HCT116 (cell line): ENCODE measurements at regions not wholly inside any gene's neighbourhood (a gene's known extent, or its start where the extent isn't known, plus 50 kb on each side); places are given as distances from the start of the nearest gene placed in this dataset.

ENCODE experiments used
- CEBPB ChIP-seq: IDR thresholded peaks from 2 replicates; pipeline ENCODE4 v1.6.1; 2012; ENCODE audit warnings: low read depth
- EZH2 ChIP-seq: fragments of 200-600 bp; sonication (generic); IDR thresholded peaks from 2 replicates; pipeline ENCODE4 v1.6.1; 2017; ENCODE audit warnings: antibody characterized with exemption, mixed run types
- EZH2phosphoT487 ChIP-seq: fragments of 200-600 bp; IDR thresholded peaks from 2 replicates; pipeline ENCODE4 v1.6.1; 2018; ENCODE audit warnings: antibody characterized with exemption, borderline replicate concordance
- POLR2A ChIP-seq: IDR thresholded peaks from 2 replicates; pipeline ENCODE4 v1.7.0; 2011; ENCODE audit warnings: borderline replicate concordance; ENCODE audit not compliant: insufficient read depth, insufficient read length; ENCODE audit errors: extremely low read depth
- POLR2AphosphoS5 ChIP-seq: IDR thresholded peaks from 2 replicates; pipeline ENCODE4 v1.6.1; 2011; ENCODE audit warnings: mild to moderate bottlenecking, low read depth, low read length, moderate library complexity
- RAD21 ChIP-seq: IDR thresholded peaks from 2 replicates; pipeline ENCODE4 v1.6.1; 2012; ENCODE audit warnings: low read depth, mild to moderate bottlenecking
- SRF ChIP-seq: IDR thresholded peaks from 2 replicates; pipeline ENCODE4 v1.6.1; 2012; ENCODE audit warnings: low read depth
- TCF7L2 ChIP-seq: IDR thresholded peaks from 2 replicates; pipeline ENCODE4 v1.7.0; 2011; ENCODE audit warnings: borderline replicate concordance, inconsistent platforms; ENCODE audit not compliant: insufficient read depth, insufficient read length; ENCODE audit errors: extremely low read depth
- YY1 ChIP-seq: IDR thresholded peaks from 2 replicates; pipeline ENCODE4 v1.6.1; 2011; ENCODE audit warnings: low read length, low read depth, moderate library complexity, mild to moderate bottlenecking; ENCODE audit not compliant: insufficient replicate concordance; ENCODE audit errors: extremely low read depth
- ZNF274 ChIP-seq: fragments of 200-500 bp; sonication (Bioruptor generic); IDR thresholded peaks from 2 replicates; pipeline ENCODE4 v1.6.1; 2014; ENCODE audit warnings: mild to moderate bottlenecking, low read depth, low read length, inconsistent platforms
- TF ChIP-seq, protein P1 (sequence below), 3 experiments: fragments of 200-600 bp in 1 of 3; sonication (generic) in 1 of 3; IDR thresholded peaks in 2 of 3; conservative IDR thresholded peaks in 1 of 3; 2 replicates each; pipeline ENCODE4 v1.5.1; 2012 to 2017; ENCODE audit warnings: low read depth in 2 of 3, low read length in 2 of 3, antibody characterized with exemption in 1 of 3, borderline replicate concordance in 1 of 3, control low read depth in 1 of 3, mild to moderate bottlenecking in 1 of 3, mixed read lengths in 1 of 3, mixed run types in 1 of 3, moderate library complexity in 1 of 3; ENCODE audit not compliant: insufficient read depth in 1 of 3
- TF ChIP-seq, protein P2 (sequence below): IDR thresholded peaks from 2 replicates; pipeline ENCODE4 v1.6.1; 2012
- TF ChIP-seq, protein P3 (sequence below): IDR thresholded peaks from 2 replicates; pipeline ENCODE4 v1.6.1; 2012
- TF ChIP-seq, protein P4 (sequence below): IDR thresholded peaks from 2 replicates; pipeline ENCODE4 v1.6.1; 2012; ENCODE audit warnings: low read depth

DNA sequence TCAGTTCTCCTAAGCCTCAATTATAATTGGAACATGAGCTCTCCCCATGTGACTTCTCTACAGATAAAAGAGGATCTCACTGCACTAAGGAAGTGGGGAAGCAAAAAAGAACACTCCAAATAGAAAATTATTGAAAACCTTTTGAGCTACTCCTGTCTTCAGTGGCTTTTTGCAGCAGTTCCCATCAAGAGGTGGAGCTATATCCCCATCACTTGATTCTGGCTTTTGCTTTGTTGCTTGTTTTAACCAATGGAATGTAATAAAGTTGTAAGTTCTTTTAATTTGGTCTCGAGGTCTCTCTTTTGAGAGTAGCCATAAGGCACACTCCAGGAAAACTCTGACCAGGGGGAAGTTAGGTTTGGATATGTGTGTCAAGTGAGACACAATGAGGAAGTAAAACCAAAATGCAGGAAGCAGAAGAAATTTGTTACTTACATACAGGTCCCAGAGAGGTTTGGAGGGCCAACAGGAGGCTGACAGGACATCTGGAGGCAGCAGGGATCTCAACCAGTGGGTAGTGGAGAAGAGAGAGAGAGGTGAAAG lies 569.4 kb downstream of the HTR7 start:
- TF ChIP-seq, protein P1, sequence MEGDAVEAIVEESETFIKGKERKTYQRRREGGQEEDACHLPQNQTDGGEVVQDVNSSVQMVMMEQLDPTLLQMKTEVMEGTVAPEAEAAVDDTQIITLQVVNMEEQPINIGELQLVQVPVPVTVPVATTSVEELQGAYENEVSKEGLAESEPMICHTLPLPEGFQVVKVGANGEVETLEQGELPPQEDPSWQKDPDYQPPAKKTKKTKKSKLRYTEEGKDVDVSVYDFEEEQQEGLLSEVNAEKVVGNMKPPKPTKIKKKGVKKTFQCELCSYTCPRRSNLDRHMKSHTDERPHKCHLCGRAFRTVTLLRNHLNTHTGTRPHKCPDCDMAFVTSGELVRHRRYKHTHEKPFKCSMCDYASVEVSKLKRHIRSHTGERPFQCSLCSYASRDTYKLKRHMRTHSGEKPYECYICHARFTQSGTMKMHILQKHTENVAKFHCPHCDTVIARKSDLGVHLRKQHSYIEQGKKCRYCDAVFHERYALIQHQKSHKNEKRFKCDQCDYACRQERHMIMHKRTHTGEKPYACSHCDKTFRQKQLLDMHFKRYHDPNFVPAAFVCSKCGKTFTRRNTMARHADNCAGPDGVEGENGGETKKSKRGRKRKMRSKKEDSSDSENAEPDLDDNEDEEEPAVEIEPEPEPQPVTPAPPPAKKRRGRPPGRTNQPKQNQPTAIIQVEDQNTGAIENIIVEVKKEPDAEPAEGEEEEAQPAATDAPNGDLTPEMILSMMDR (IDR thresholded peaks at IDR 0.05 in 2 of 3, conservative IDR thresholded peaks at IDR 0.05 in 1 of 3; ENCODE audit: borderline replicate concordance in 1 of 3, insufficient read depth in 1 of 3, low read depth in 2 of 3, low read length in 2 of 3) = peak in 1 of 3 experiments; percentile 42; a peak in 2 of 6 replicates
- no peak for TF ChIP-seq ZNF274
- TF ChIP-seq RAD21 = peak; percentile 72
- TF ChIP-seq, protein P2, sequence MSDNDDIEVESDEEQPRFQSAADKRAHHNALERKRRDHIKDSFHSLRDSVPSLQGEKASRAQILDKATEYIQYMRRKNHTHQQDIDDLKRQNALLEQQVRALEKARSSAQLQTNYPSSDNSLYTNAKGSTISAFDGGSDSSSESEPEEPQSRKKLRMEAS = no peak
- no peak for TF ChIP-seq POLR2A
- no peak for TF ChIP-seq YY1
- TF ChIP-seq, protein P3, sequence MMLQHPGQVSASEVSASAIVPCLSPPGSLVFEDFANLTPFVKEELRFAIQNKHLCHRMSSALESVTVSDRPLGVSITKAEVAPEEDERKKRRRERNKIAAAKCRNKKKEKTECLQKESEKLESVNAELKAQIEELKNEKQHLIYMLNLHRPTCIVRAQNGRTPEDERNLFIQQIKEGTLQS = no peak
- TF ChIP-seq TCF7L2 = no peak
- no peak for TF ChIP-seq POLR2AphosphoS5
- TF ChIP-seq EZH2 = no peak
- no peak for TF ChIP-seq CEBPB
- TF ChIP-seq, protein P4, sequence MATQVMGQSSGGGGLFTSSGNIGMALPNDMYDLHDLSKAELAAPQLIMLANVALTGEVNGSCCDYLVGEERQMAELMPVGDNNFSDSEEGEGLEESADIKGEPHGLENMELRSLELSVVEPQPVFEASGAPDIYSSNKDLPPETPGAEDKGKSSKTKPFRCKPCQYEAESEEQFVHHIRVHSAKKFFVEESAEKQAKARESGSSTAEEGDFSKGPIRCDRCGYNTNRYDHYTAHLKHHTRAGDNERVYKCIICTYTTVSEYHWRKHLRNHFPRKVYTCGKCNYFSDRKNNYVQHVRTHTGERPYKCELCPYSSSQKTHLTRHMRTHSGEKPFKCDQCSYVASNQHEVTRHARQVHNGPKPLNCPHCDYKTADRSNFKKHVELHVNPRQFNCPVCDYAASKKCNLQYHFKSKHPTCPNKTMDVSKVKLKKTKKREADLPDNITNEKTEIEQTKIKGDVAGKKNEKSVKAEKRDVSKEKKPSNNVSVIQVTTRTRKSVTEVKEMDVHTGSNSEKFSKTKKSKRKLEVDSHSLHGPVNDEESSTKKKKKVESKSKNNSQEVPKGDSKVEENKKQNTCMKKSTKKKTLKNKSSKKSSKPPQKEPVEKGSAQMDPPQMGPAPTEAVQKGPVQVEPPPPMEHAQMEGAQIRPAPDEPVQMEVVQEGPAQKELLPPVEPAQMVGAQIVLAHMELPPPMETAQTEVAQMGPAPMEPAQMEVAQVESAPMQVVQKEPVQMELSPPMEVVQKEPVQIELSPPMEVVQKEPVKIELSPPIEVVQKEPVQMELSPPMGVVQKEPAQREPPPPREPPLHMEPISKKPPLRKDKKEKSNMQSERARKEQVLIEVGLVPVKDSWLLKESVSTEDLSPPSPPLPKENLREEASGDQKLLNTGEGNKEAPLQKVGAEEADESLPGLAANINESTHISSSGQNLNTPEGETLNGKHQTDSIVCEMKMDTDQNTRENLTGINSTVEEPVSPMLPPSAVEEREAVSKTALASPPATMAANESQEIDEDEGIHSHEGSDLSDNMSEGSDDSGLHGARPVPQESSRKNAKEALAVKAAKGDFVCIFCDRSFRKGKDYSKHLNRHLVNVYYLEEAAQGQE = no peak
- TF ChIP-seq EZH2phosphoT487 = no peak
- TF ChIP-seq SRF = no peak
